ENCODE measurements at regions not wholly inside any gene's neighbourhood (a gene's known extent, or its start where the extent isn't known, plus 50 kb on each side); places are given as distances from the start of the nearest gene placed in this dataset.

- DNase-seq = no peak
Observed at GRCh38 chr7:108997480-108997879, 427.8 kb downstream of the DNAJB9 start.

GRCh38 chr7:109003742-109004141 is 434.1 kb downstream of the DNAJB9 start:
- no peak for DNase-seq

GRCh38 chr7:109009636-109010035 is 440.0 kb downstream of the DNAJB9 start:
- no peak for DNase-seq

- DNase-seq = no peak
Observed at GRCh38 chr7:109020251-109020650, 450.6 kb downstream of the DNAJB9 start.

- DNase-seq = no peak
Observed at GRCh38 chr7:109021390-109021789, 451.7 kb downstream of the DNAJB9 start.

- DNase-seq = no peak
Observed at GRCh38 chr7:109029866-109030265, 460.2 kb downstream of the DNAJB9 start.

- no peak for DNase-seq
Observed at GRCh38 chr7:109044691-109045090, 475.0 kb downstream of the DNAJB9 start.

GRCh38 chr7:109049366-109049765 is 479.7 kb downstream of the DNAJB9 start:
- DNase-seq = no peak

- no peak for DNase-seq
Observed at GRCh38 chr7:109059089-109059488, 489.4 kb downstream of the DNAJB9 start.

- DNase-seq = no peak
Observed at GRCh38 chr7:109062798-109063197, 493.1 kb downstream of the DNAJB9 start.

GRCh38 chr7:109073543-109073942 is 503.9 kb downstream of the DNAJB9 start:
- no peak for DNase-seq

GRCh38 chr7:109076396-109076972 is 506.8 kb downstream of the DNAJB9 start:
- no peak for DNase-seq

- no peak for DNase-seq
Observed at GRCh38 chr7:109091042-109091441, 521.4 kb downstream of the DNAJB9 start.

GRCh38 chr7:109092268-109092667 is 522.6 kb downstream of the DNAJB9 start:
- DNase-seq = no peak

- DNase-seq = no peak
Observed at GRCh38 chr7:109101332-109101731, 531.7 kb downstream of the DNAJB9 start.

GRCh38 chr7:109109558-109109957 is 539.9 kb downstream of the DNAJB9 start:
- DNase-seq = no peak

- DNase-seq = no peak
Observed at GRCh38 chr7:109111086-109111485, 541.4 kb downstream of the DNAJB9 start.

GRCh38 chr7:109121599-109122300 is 552.1 kb downstream of the DNAJB9 start:
- DNase-seq = no peak

GRCh38 chr7:109125001-109125400 is 555.3 kb downstream of the DNAJB9 start:
- DNase-seq = no peak

GRCh38 chr7:109126404-109127050 is 556.9 kb downstream of the DNAJB9 start:
- no peak for DNase-seq

- no peak for DNase-seq
Observed at GRCh38 chr7:109127145-109127544, 557.5 kb downstream of the DNAJB9 start.

GRCh38 chr7:109131141-109131540 is 561.5 kb downstream of the DNAJB9 start:
- no peak for DNase-seq

- no peak for DNase-seq
Observed at GRCh38 chr7:109136893-109137292, 567.2 kb downstream of the DNAJB9 start.

GRCh38 chr7:109154748-109155147 is 585.1 kb downstream of the DNAJB9 start:
- DNase-seq = no peak

Measured in right hindlimb (tissue), 1 donor.